ENCODE measurements at regions not wholly inside any gene's neighbourhood (a gene's known extent, or its start where the extent isn't known, plus 50 kb on each side); places are given as distances from the start of the nearest gene placed in this dataset.
"Not testable (repeated sequence)": the region's sequence is repeated elsewhere in the genome, so short reads cannot be mapped to it uniquely, and the experiment has no call there.

- no peak for DNase-seq
These were observed 518.3 kb upstream of the ZNF337 start for GRCh38 chr20:26214991-26215390.

DNA sequence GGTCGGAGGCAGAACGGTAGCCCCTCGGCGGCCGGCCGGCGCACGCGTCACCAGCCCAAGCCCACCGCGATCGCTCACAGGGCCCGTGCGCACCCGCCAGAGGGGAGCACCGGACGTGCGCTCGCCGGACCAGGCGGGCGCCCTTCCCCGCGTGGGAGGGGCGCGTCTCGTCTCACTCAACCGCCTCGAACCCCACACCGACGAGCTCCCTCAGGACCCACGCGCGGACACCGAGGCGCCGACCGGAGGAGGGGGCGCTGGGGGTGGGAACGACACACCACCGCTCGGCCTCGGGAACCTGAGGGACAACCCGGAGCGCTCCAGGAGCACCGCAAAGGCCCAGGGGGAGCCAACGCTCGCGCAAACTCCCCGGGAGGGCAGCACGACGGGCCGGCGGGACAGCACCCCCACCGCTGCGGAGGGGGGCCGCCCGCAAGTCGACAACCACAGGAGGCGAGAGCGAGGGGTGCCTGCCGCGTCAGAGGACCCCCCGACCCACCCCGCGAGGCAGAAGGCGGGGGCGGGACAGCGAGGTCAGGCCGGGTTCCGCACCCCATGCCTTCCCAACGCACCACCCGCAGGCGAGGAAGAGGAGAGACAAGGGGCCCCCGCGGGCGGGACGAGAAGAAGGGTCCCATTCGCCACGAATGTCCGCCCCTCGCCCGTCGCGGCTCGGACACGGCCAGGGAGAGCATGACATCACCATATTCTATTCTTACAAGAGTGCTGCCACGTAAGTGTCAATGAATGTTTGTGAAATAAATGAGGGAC lies 512.7 kb upstream of the ZNF337 start:
- DNase-seq = peak; percentile 0

GRCh38 chr20:26208296-26209091 lies 511.8 kb upstream of the ZNF337 start:
- peak; percentile 34 for DNase-seq

- not testable (repeated sequence) for DNase-seq
These were observed 511.3 kb upstream of the ZNF337 start for GRCh38 chr20:26207967-26208295.

DNA sequence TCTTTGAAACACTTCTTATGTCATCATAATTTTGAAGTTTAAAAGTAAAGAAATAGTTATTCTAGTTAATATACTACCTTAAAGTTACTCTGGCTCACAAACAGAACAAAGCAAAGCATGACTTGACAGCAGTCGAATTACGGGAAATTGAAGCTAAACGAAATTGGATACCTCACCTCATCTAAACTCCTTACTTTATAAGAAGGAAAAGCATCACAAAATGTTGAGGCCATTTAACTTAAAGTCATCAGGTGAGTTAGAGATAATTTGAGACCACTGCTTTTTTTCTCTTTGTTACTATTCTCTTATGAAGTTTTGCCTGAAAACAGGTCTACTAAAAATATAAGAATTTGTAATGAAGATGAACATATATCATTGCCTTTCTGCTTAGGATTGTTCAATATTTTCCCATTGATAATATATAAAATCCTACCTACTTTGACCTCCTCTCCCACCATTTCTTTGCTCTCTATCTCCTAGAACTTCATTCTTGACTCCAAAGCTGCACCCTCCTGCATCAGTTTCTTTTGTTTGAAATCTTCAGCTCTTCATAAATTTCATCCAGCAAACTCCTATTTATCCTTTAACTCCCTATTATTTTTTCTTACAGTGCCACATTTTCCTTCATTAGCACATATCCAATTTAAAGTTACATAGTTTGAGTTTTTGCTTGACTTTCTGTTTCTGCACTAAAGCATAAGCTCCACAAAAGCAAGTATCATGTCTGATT lies 510.7 kb upstream of the ZNF337 start:
- no peak for DNase-seq

DNA sequence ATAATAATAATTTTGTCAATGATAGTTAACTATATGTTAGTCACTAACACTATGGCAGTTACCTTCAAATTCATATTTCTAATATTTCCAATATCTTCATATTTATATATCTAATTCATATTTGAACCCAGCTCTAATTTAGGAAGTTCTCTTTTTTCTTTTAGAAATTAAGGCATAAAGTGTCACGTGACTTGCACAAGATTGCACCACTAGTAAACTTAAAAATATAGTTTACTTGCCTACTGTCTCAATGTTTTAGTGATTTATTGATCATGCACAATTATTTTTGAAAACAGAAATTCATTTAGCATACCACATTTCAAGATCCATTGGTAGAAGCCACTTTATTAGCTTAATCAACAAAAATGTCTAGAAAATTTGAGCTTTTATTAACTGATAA lies 508.7 kb upstream of the ZNF337 start:
- DNase-seq = no peak

DNA sequence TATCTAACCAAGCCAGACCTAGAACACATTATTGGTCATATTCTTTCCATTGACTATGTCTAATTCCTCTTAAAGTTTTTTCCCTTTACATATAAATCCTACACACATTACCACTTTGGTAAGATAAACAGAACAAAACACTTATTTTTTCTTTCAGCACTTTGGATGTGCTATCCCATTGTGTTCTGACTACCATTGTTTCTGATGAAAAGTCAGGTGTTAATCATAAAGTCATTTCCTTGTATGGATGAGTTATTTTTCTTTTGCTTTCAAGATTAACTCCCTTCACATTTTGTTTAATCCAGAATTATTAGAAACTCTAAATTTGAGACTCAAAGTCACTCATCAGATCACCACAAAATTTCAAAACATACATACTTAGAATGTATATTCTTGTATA lies 504.4 kb upstream of the ZNF337 start:
- not testable (repeated sequence) for DNase-seq

DNA sequence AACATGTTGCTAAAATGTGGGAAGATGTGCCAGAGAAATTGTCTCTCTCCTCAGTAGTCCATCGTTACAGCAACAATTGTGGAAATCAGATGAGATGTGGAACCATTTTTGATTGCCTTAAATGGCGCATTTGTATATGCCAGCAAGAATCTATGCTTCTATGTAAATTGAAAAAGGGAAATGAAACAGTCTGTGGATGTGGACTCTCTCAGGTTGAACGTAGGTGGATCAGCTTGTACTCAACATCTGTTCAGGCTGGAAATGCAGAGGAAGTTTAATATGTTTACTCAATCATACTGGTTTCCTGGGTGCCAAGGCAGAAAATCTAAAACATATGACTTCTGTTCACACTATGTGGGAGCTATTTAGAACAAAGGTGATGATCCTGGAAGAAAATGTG lies 490.7 kb upstream of the ZNF337 start:
- not testable (repeated sequence) for DNase-seq

GRCh38 chr20:26183720-26184119 lies 487.1 kb upstream of the ZNF337 start:
- not testable (repeated sequence) for DNase-seq

DNA sequence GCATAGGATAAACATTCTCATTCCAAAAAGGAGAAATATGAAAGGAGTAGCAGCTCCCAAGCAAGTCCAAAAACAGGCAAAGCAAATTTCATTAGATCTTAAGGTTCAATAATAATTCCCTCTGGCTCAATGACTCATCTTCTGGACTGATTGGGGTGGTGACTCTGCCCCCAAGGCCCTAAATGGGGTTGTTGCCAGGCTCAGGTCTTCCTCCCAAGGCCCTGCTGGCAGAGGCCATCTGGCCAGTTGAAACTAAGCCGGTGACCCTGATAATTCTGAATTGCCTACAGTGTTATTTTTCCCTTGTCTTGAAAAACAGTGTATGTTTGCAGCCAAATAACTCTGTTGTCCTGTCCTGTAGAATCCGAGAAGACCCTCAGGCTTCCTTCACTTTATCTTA lies 484.7 kb upstream of the ZNF337 start:
- DNase-seq = not testable (repeated sequence)

DNA sequence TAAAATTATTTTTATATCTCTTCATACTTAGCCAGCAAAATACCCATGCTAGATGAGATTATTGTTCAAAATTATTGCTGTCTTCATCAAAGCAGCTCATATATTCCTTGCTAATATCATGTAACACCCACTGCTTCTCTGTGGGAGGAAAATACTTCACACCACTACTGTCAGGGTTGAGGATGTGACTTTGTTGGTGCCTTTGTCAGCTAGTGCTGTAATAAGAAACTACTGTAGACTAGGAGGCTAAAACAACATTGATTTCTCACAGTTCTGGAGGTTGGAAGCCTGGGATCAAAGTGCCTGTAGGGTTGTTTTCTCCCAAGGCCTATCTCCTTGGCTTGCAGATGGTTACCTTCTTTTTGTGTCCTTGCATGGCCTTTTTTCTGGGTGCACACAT lies 475.2 kb upstream of the ZNF337 start:
- DNase-seq = not testable (repeated sequence)

GRCh38 chr20:26169506-26169905 lies 472.9 kb upstream of the ZNF337 start:
- no peak for DNase-seq

GRCh38 chr20:26167499-26167898 lies 470.8 kb upstream of the ZNF337 start:
- DNase-seq = no peak

GRCh38 chr20:26163890-26164289 lies 467.2 kb upstream of the ZNF337 start:
- no peak for DNase-seq

- not testable (repeated sequence) for DNase-seq
These were observed 466.5 kb upstream of the ZNF337 start for GRCh38 chr20:26163151-26163550.

DNA sequence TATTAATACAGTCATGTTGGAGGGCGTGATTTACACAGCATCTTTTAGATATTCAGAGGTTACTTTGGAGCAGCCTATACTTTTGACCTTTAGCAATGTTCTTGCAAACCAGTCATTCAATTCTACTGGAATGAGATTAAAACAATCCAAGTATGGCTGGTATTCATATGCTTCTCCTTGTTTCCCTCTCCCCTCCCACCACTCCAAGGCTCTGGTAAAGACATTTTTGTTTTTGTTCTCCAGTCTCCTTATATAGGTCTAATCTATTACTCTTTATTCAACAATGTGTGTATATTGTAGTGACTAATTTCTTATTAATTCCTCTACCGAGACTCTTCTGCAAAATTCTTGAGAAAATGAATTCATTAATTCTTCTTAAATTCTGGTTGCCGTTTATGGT lies 465.1 kb upstream of the ZNF337 start:
- not testable (repeated sequence) for DNase-seq

GRCh38 chr20:26160916-26161315 lies 464.3 kb upstream of the ZNF337 start:
- DNase-seq = not testable (repeated sequence)

- no peak for DNase-seq
These were observed 457.6 kb upstream of the ZNF337 start for GRCh38 chr20:26154224-26154623.

GRCh38 chr20:26135325-26136110 lies 438.9 kb upstream of the ZNF337 start:
- no peak for DNase-seq

DNA sequence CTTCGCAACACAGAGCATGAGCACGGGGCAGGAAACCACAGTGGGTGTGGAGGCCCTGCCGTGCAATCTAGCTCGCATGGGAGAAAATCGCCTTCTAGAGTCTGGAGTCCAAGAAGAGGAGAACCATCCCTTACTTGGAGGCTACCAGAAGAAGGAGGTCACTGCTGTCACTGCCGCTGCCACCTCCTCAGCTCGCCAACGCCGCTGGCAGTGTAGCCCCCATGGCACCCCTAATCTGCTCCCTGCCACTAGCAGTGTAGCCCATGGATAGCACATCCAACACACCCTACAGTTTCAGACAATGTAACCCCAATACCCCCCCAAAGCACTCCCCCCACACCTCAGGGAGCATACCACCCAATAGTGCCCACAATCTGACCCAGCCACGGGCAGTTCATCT lies 438.0 kb upstream of the ZNF337 start:
- DNase-seq = no peak

- not testable (repeated sequence) for DNase-seq
These were observed 437.1 kb upstream of the ZNF337 start for GRCh38 chr20:26133794-26134193.

GRCh38 chr20:26120920-26121319 lies 424.3 kb upstream of the ZNF337 start:
- DNase-seq = not testable (repeated sequence)

DNA sequence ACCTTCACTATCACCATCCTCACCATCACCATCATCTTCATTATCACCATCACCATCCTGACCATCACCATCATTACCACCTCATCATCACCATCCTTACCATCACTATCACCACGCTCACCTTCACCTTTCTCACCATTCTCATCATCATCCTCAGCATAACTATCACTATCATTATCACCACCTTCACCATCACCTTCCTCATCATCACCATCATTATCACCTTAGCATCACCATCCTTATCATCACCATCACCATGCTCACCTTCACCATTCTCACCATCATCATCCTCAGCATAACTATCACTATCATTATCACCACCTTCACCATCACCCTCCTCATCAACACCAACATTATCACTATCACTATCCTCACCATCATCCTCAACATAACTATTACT lies 397.8 kb upstream of the ZNF337 start:
- not testable (repeated sequence) for DNase-seq
